ENCODE measurements at regions not wholly inside any gene's neighbourhood (a gene's known extent, or its start where the extent isn't known, plus 50 kb on each side); places are given as distances from the start of the nearest gene placed in this dataset.

DNA sequence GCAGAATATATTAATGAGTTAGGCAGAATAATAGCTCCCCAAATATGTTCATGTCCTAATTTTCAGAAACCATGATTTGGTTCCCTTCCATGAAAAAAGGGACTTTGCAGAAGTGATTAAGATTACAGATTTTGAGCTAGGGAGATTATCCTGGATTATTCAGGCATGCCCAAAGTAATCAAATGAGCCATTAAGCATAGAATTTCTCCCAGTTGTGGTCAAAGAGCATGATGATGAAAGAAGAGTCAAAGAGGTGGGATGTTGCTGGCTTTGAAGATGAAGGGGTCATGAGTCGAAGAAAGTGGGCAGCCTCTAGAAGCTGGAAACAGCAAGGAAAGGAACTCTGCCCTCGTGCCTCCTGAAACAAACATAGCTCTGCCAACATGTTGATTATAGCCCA is 254.2 kb upstream of the CDIN1 start:
- TF ChIP-seq, protein P1, sequence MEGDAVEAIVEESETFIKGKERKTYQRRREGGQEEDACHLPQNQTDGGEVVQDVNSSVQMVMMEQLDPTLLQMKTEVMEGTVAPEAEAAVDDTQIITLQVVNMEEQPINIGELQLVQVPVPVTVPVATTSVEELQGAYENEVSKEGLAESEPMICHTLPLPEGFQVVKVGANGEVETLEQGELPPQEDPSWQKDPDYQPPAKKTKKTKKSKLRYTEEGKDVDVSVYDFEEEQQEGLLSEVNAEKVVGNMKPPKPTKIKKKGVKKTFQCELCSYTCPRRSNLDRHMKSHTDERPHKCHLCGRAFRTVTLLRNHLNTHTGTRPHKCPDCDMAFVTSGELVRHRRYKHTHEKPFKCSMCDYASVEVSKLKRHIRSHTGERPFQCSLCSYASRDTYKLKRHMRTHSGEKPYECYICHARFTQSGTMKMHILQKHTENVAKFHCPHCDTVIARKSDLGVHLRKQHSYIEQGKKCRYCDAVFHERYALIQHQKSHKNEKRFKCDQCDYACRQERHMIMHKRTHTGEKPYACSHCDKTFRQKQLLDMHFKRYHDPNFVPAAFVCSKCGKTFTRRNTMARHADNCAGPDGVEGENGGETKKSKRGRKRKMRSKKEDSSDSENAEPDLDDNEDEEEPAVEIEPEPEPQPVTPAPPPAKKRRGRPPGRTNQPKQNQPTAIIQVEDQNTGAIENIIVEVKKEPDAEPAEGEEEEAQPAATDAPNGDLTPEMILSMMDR (IDR thresholded peaks at IDR 0.05 in 4 of 5, conservative IDR thresholded peaks at IDR 0.05 in 1 of 5): no peak
- TF ChIP-seq POLR2A (IDR thresholded peaks at IDR 0.05): no peak
